GM19395 (cell line): ENCODE measurements at regions not wholly inside any gene's neighbourhood (a gene's known extent, or its start where the extent isn't known, plus 50 kb on each side); places are given as distances from the start of the nearest gene placed in this dataset.

Source experiments
- ATAC-seq: cut with Tn5 transposase; IDR thresholded peaks from one replicate; pipeline ENCODE4 v1.9.1; 2021; ENCODE audit warnings: mild to moderate bottlenecking, moderate library complexity; ENCODE audit not compliant: unreplicated experiment

DNA sequence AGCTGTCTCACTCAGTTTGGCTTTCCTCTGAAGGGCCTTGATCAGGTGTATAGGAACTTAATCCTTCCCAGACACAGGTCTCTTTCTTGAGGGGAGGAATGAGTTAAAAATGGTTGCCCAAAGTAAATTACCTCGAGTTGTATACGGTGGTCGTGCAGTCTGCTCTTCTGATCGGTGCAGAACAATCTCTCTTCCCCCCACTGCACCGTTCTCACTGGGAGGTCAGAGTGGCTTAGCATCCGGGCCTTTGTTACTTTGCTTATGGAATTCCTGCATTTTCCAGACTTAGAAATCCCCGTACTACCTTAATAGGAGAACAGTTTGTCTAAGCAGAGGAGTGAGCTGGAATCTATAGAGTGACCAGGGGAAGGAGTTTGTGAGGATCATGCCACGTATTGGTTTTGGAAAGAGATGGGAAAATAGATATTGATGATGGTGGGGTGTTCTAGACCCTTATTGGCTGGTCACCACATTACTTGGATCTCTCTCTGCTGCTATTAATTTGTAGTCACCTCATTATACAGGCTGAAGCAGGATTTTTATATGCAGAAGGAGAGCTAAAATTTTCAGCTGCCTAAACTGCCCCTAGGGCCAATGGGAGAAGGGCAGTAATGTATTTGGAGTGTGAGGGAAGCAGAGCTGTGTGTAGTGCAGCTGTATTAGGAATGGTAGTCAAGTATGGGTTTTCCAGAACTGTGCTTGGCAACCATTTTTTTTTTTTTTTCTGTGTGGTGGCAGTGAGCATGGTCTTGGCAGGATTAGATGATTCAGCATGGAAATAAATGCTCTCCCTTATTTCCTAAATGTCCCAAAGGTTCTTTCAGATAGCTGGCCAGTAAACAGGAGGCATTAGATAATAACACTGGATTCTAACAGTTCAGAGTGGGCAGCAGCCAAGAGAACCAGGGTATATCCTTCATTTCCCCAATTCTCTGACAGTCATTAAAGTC is 81.5 kb downstream of the NDUFS5 start:
- ATAC-seq: no peak

GRCh38 chr1:39109644-39110043 is 83.5 kb downstream of the NDUFS5 start:
- ATAC-seq: no peak

GRCh38 chr1:39110325-39110851 is 84.2 kb downstream of the NDUFS5 start:
- no peak for ATAC-seq

DNA sequence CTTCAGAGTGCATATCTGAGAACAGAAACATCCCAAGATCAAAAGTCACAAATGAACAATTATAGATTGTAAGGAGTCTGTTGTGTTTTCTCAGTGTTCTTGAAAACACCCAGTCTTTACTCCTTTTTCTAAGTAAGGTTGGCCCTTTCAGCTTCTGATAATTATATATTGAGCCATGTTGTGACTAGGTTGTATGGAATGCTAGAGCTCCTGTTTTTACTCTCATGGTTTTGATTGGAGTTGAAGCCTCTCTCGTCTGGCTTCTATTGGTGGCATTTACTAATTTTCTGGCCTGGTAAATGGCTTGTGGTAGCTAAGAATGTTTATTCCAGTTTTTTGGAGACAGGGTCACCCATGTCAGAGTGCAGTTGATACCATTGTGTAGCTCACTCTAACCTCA is 84.7 kb downstream of the NDUFS5 start:
- ATAC-seq: no peak

DNA sequence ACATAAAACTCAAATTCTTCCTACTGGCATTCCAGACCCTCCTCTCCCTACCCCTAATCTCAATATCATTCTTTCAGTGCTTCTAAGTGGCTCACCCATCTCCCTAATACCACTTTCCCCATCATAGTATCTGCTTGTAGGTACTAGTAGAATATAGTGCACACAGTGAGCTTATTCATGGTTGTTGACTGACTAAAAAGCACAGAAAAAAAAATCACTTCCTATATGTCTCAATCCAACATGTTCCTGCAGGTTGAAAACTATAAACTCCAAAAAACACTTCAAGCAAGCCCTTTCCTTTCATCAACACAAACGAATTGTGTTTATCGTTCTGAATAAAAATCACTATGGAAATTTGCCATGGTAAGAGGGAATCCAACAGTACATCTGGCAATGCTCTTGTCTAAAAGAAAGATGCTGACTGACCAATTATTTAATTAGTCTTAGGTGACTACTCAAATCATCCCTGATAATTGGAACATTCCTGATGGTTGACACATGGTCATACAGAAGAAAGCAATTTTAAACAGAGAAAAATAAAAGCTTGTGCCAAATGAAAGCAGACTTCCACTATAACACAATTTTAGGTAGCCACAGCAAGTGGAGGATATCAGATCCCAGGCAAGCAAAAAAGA is 87.1 kb downstream of the NDUFS5 start:
- no peak for ATAC-seq

DNA sequence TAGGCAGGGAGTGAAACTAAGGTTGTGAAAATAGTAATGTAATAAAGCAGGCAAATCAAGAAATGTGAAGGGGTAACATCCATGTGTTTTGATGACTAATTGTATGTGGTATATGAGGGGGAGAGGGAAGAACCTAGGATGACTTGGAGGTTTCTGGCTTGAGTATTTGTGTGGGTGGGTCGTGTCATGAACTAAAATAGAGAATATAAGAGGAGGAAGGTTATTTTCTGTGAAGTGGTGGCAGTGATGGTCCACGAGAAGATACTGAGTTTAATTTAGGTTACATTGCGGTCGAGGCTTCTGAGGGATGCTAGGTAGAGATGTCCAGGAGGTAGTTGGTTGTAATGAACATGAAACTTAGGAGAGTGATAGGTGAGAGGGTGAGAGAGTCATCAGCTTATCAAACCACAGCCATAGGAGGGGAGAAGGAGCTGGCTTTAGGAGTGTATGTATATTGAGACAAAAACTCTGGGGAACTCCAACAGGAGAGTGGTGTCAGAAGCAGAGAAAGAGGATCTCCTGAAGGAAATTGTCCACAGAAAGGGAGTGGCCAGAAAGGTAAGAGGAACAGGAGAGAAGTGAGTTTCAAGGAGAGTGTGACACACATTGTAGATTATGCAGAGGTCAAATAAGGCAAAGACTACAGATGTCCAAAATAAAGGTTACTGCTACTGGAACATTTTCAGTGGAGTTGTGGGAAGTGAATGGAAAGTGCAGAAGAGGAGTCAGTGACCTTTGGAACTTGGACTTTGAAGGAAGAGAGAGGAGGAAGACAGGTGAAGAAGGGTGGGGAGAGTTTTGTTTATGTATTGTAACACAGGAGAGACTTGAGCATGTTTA is 89.0 kb upstream of the MACF1 start:
- no peak for ATAC-seq

GRCh38 chr1:39116116-39116607 is 88.3 kb upstream of the MACF1 start:
- ATAC-seq: no peak

DNA sequence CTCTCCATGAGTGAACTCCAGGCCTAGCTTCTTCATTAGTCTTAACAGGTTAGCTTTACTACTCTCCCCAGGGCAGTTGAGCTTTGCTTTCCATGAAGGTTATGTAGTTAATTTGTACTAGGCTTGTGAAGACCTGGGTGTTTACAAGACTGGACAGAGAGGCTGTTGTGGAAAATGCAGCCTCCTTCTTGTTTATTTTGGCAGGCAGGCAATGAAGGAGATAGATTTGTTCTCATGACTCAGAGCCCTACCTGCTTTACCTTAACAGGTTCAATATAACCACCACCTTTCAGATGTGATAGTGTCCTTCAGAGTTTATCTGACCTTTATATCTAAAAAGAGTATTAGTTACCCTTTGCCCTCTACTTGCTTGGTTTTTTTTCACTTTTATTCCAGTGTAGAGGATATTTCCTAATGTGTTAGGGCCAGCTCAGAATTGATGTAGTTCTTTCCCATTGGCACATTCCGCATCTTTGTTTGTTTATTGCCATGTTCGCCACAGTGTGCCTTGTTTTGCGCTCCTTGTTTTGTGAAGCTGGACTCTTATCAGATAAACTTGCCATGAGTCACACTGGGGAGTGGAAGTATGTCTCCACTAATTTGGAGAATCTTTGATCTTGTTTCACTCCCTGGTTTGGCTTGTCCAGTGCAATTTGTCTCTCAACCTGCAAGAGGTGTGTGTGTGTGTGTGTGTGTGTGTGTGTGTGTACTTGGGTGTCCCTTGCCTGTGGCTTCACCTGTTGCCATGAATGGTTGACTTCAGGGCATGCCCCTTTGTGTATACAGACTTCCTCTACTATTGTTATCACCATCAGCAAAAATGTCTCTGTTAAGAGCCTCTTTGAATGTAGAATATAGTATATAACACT is 87.4 kb upstream of the MACF1 start:
- no peak for ATAC-seq

DNA sequence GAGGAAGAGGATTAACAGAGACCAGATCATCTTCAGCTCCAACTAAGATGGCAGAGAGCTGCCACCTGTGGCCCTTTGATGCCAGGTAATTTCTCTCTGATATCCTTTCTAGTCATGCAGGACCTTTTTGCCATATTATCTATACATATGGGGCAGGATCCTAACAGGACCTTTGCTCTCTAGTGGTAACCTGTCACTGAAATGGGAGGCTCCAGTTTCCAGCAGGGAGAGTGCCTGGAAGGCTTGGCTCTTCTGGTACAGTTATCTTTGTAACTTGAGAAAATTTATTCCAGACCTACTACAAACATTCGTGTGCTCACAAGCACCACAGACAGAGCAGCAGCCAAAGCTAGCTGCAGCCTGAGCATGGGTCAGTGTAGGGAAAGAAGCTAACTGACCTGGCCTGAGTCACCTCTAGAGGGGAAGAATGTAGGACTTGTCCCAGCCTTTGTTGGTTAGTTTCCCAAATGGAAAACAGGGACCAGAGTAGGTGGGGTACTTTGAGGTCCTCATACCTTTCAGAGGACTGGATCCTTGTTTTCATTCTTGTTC is 86.5 kb upstream of the MACF1 start:
- no peak for ATAC-seq

- no peak for ATAC-seq
These were observed 82.4 kb upstream of the MACF1 start for GRCh38 chr1:39122056-39122455.

- no peak for ATAC-seq
These were observed 80.2 kb upstream of the MACF1 start for GRCh38 chr1:39124282-39124681.

DNA sequence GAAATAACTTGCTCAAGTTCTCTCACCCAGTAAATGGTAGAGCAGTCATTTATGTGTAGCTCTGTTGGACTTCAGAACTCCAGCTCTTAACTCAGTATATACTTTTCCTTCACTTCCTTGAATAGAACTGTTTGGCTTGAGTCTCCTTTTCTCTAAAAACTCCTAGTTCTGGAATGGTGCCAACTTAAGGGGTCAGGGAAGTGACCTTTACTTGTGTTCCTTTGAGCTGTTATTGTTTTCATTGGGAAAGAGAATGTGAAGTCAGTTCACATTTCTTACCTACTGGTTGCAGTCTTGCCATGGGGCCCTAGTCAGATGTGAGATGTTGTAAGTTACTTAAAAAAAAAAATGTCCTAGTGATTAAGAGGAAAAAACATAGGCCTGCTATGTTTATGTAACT is 77.0 kb upstream of the MACF1 start:
- no peak for ATAC-seq

GRCh38 chr1:39128126-39128525 is 76.4 kb upstream of the MACF1 start:
- no peak for ATAC-seq

DNA sequence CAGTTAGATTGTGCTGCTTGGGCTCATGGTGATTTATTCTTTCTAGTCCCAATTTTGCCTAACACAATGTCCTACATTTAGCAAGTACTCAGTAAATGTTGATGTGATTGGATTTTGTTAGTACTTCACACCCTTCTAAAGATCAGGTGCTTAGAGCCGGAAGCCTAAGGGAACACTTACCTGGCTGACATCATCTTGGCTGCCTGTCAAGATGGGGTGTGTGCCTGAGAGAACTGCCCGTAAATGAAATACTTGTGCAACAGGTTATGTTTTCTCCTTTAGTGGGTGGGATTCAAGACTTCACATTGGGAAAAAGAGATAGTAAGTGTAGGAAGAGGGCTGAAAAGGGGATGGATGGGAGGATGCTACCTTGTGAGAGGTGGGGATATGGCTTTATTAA is 75.5 kb upstream of the MACF1 start:
- no peak for ATAC-seq

GRCh38 chr1:39129514-39129913 is 75.0 kb upstream of the MACF1 start:
- ATAC-seq: no peak

- no peak for ATAC-seq
These were observed 74.2 kb upstream of the MACF1 start for GRCh38 chr1:39130325-39130724.

DNA sequence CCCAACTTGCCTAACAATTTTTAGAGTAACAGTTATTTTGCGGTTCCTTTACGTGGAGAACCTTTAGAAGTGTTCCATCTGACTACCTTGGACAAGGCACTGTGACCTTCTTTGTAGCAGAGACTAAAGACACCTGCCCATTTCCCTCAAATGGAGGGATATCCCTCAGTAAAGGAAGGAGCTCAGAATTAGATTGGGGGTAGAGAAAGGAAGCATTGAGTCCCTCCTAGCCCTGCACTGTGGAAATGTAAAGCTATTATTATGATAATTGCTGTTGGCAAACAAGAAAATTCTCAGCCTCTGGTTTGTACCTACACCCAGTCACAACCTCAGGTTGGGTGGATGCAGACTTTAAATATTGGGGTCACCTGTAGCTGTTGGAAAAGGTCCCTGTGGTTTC is 72.6 kb upstream of the MACF1 start:
- no peak for ATAC-seq

DNA sequence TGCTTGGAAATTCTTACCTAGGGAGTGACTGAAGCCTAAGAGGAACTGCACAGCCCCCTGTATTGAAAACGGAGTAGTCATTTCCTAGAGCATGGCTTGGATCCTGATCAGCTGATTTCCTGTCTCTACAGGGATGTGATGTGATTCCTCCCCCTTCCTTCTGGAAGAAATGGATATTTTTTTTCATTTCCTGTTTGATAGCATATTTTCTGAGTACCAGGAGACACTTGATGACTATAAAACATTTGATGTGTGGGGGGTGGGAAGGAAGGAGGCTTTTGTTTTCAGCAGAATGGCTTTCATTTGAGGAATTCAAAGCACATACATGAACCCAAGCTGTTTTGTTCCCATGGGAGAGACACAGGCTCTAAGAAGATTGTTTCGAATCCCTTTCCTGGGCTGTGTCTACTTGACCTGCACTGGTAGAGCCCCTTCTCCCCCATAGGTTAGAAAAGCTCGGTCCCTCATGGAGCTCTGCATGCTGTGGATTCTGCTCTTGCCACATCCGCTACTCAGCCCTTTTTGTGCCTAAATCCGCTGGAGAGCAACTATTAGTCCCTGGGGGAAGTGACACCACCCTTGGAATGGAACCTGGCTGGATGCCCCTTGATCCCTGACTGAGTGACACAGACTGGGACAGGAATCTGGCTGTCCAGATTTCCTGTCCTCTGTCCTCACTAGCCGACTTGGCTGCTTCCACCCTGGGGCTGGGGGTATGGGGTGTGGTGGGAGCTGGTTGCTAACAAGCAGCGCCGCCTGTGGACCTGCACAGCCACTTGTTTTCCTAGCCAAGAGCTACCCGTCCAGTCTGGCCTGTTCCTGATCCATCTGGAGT is 71.8 kb upstream of the MACF1 start:
- ATAC-seq: no peak

DNA sequence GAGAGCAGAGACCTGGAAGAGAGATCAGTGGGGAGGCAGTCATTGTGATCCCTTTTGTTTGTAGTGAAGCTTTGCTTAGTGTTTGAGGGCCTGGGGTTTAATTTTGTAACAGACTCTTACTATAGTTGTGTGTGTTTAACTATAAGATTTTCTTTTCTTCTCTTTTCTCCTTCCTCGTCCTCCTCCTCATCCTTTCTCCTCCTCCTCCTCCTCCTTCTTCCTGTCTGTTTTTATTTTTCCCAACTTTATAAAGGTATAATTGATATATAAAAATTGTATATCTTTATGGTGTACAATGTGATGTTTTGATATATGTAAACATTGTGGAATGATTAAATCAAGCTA is 71.2 kb upstream of the MACF1 start:
- ATAC-seq: no peak
